Prostate gland (tissue), 2 donors: ENCODE measurements at regions not wholly inside any gene's neighbourhood (a gene's known extent, or its start where the extent isn't known, plus 50 kb on each side); places are given as distances from the start of the nearest gene placed in this dataset.

Source experiments
- DNase-seq: peaks from one replicate; pipeline ENCODE4 v3.0.0-alpha.2; 2019; ENCODE audit warnings: low spot score
- H3K27ac ChIP-seq, 2 donors: fragments of 200-600 bp; sonication (generic); 2 replicates each; pipeline ENCODE4 v1.5.1; 2017 to 2019
- H3K27me3 ChIP-seq: fragments of 200-600 bp; sonication (generic); replicated peaks from 2 replicates; pipeline ENCODE4 v1.5.1; 2019; ENCODE audit not compliant: insufficient read depth
- H3K36me3 ChIP-seq, 2 donors: fragments of 200-600 bp; sonication (generic); 1 replicate in 1 of 2; 2 replicates in 1 of 2; pipeline versions ENCODE4 v1.5.1 to v1.8.1; 2017 to 2019
- H3K4me1 ChIP-seq: fragments of 200-600 bp; sonication (generic); replicated peaks from 2 replicates; pipeline ENCODE4 v1.5.1; 2019
- H3K4me3 ChIP-seq, 2 donors: fragments of 200-600 bp; sonication (generic); 2 replicates each; pipeline ENCODE4 v1.5.1; 2017 to 2019
- H3K9me3 ChIP-seq: fragments of 200-600 bp; sonication (generic); 2 replicates; pipeline ENCODE4 v1.5.1; 2017
- POLR2A ChIP-seq: fragments of 450-650 bp; IDR thresholded peaks from one replicate; pipeline ENCODE4 v1.6.1; 2016; ENCODE audit warnings: antibody characterized with exemption, mild to moderate bottlenecking
- POLR2AphosphoS5 ChIP-seq: sonication (generic); formaldehyde crosslinking; IDR thresholded peaks from one replicate; pipeline ENCODE4 v1.6.1; 2017; ENCODE audit warnings: antibody characterized with exemption
- WGBS: methylation state at CpG from one replicate; pipeline ENCODE4 v1.1.5; 2018; 5-methylcytosine and 5-hydroxymethylcytosine counted together
- intact Hi-C: fragments of 100-400 bp; cut with DNase I; formaldehyde crosslinking; loops from one replicate; pipeline ENCODE4 v1.14.2; 2022
- TF ChIP-seq, protein P1 (sequence below), 4 experiments: fragments of 200-600 bp in 2 of 4; fragments of 450-650 bp in 2 of 4; sonication (generic) in 2 of 4; IDR thresholded peaks; 1 replicate in 3 of 4; 2 replicates in 1 of 4; pipeline ENCODE4 v1.5.1; 2016 to 2019; ENCODE audit warnings: antibody characterized with exemption in 4 of 4, mild to moderate bottlenecking in 2 of 4, moderate library complexity in 2 of 4

- H3K4me3 ChIP-seq: no peak overlapping the region
- TF ChIP-seq POLR2AphosphoS5 (no peak), POLR2A (no peak)
- TF ChIP-seq, protein P1, sequence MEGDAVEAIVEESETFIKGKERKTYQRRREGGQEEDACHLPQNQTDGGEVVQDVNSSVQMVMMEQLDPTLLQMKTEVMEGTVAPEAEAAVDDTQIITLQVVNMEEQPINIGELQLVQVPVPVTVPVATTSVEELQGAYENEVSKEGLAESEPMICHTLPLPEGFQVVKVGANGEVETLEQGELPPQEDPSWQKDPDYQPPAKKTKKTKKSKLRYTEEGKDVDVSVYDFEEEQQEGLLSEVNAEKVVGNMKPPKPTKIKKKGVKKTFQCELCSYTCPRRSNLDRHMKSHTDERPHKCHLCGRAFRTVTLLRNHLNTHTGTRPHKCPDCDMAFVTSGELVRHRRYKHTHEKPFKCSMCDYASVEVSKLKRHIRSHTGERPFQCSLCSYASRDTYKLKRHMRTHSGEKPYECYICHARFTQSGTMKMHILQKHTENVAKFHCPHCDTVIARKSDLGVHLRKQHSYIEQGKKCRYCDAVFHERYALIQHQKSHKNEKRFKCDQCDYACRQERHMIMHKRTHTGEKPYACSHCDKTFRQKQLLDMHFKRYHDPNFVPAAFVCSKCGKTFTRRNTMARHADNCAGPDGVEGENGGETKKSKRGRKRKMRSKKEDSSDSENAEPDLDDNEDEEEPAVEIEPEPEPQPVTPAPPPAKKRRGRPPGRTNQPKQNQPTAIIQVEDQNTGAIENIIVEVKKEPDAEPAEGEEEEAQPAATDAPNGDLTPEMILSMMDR (IDR thresholded peaks at IDR 0.05): no peak
- H3K9me3 ChIP-seq: no peaks in the 10 kb centered on the region
- H3K27me3 ChIP-seq: no peaks in the 10 kb centered on the region
- no peak overlapping the region for H3K27ac ChIP-seq
- H3K36me3 ChIP-seq: no peaks in the 10 kb centered on the region
- intact Hi-C loops: no loop called here
- 94% methylated on average over 2 of the region's 2 CpGs for WGBS
- no peaks in the 10 kb centered on the region for H3K4me1 ChIP-seq
- DNase-seq: no peak
These were observed 330.2 kb upstream of the CHAC2 start for GRCh38 chr2:53437371-53437770.

DNA sequence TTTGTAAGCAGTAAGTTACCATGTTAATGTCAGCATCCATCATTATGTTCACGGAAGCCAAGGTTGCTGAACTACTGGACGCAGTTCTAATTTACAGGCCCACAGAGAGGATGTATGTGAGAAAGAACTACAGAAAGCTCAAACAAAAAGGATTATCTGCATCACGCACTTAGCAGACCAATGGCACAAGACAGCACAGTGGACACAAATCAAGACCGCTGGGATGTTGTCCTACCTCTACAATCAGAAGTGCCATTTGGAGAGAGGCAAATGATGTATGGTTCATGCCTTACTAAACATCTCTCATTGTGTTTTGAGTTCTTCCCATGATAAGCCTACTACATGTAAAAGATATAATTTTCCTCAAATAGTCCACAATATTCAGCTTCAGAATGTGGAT is 330.7 kb upstream of the CHAC2 start:
- WGBS: 92% methylated on average over 4 of the region's 4 CpGs
- no peak for DNase-seq
- Histone ChIP-seq H3K9me3 (no peaks in the 10 kb centered on the region), H3K27ac (no peak overlapping the region), H3K27me3 (no peaks in the 10 kb centered on the region), H3K4me3 (no peak overlapping the region), H3K4me1 (no peaks in the 10 kb centered on the region), H3K36me3 (no peaks in the 10 kb centered on the region)
- intact Hi-C loops: no loop called here
- TF ChIP-seq POLR2AphosphoS5 (no peak), POLR2A (no peak)
- TF ChIP-seq, protein P1 (IDR thresholded peaks at IDR 0.05): no peak

DNA sequence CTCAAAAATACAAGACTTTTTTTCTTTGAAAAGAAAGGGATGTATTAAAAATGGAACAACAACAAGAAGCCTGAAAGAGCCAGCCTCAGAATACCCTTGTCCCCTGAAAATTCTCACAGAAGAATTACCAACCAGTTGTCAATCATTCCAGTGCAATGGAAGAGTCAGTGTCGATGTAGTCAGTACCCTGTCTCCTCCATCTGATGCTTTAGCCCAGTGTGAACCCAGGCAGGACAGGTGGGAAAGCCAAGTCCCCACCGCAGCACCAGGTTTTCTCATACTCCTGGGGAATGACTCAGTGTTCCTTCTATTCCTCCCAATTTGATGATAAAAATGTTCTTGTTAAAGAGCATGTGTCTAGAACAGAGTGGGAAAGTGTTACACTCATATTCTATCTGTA is 332.0 kb upstream of the CHAC2 start:
- Histone ChIP-seq H3K9me3 (no peaks in the 10 kb centered on the region), H3K27me3 (no peaks in the 10 kb centered on the region), H3K4me3 (no peak overlapping the region), H3K4me1 (no peaks in the 10 kb centered on the region), H3K36me3 (no peaks in the 10 kb centered on the region), H3K27ac (no peak overlapping the region)
- DNase-seq: no peak
- TF ChIP-seq, protein P1 (IDR thresholded peaks at IDR 0.05): no peak
- TF ChIP-seq POLR2AphosphoS5 (no peak), POLR2A (no peak)
- intact Hi-C loops: no loop called here
- WGBS: 83% methylated on average over 2 of the region's 2 CpGs

DNA sequence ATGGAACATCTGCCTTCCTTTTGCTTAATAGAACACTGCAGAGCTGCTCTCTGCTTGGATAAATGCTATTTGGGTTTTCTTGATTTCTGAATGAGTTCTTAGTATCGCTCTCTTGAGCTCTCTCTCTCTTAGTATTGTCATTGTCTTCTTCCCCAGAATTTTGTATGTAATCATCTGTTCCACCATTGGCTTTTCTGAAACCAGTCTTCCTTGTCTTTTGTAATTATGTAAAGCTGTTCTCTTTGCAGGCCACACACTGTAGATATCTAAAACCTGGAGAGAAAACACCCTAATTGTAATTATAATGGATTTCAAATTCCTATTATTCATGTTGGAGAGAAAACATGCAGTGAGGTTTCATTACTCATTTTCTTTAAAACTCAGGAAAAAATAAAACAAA is 333.1 kb upstream of the CHAC2 start:
- H3K4me1 ChIP-seq: no peaks in the 10 kb centered on the region
- TF ChIP-seq POLR2A (no peak), POLR2AphosphoS5 (no peak)
- TF ChIP-seq, protein P1 (IDR thresholded peaks at IDR 0.05): no peak
- H3K27me3 ChIP-seq: no peaks in the 10 kb centered on the region
- no peak for DNase-seq
- H3K36me3 ChIP-seq: no peaks in the 10 kb centered on the region
- intact Hi-C loops: no loop called here
- H3K27ac ChIP-seq: no peak overlapping the region
- no peaks in the 10 kb centered on the region for H3K9me3 ChIP-seq
- WGBS: 96% methylated on average over 1 of the region's 1 CpG
- no peak overlapping the region for H3K4me3 ChIP-seq

GRCh38 chr2:53432936-53433335 is 334.7 kb upstream of the CHAC2 start:
- intact Hi-C loops: no loop called here
- no peak for DNase-seq
- WGBS: 23% methylated on average over 3 of the region's 3 CpGs
- no peaks in the 10 kb centered on the region for H3K27me3 ChIP-seq
- H3K4me3 ChIP-seq: no peak overlapping the region
- no peaks in the 10 kb centered on the region for H3K9me3 ChIP-seq
- H3K36me3 ChIP-seq: no peaks in the 10 kb centered on the region
- no peaks in the 10 kb centered on the region for H3K4me1 ChIP-seq
- no peak overlapping the region for H3K27ac ChIP-seq
- TF ChIP-seq POLR2AphosphoS5 (no peak), POLR2A (no peak)
- TF ChIP-seq, protein P1 (IDR thresholded peaks at IDR 0.05): no peak
